Heart right ventricle (tissue), 16 donors: ENCODE measurements at regions not wholly inside any gene's neighbourhood (a gene's known extent, or its start where the extent isn't known, plus 50 kb on each side); places are given as distances from the start of the nearest gene placed in this dataset.

ENCODE experiments used
- ATAC-seq, 8 donors: fragments of 200-7000 bp; cut with Tn5 transposase; one replicate each; pipeline ENCODE4 v1.9.1; 2020; ENCODE audit warnings: mild to moderate bottlenecking in 8 of 8, moderate library complexity in 8 of 8, moderate number of reproducible peaks in 1 of 8
- DNase-seq, 2 donors: peaks; one replicate each; pipeline ENCODE4 v3.0.0-alpha.2; 2020
- H3K27ac ChIP-seq, 10 donors: fragments of 200-600 bp; sonication (generic) in 2 of 10; one replicate each; pipeline versions ENCODE4 v1.5.0 to v1.8.0; 2020 to 2022; ENCODE audit warnings: mild to moderate bottlenecking in 3 of 10
- H3K27me3 ChIP-seq, 7 donors: fragments of 200-600 bp; one replicate each; pipeline ENCODE4 v1.8.0; 2021 to 2022; ENCODE audit warnings: mild to moderate bottlenecking in 2 of 7
- H3K36me3 ChIP-seq, 9 donors: fragments of 200-600 bp; sonication (generic) in 1 of 9; one replicate each; pipeline versions ENCODE4 v1.5.0 to v1.8.0; 2020 to 2022; ENCODE audit warnings: mild to moderate bottlenecking in 2 of 9
- H3K4me1 ChIP-seq, 9 donors: fragments of 200-600 bp; sonication (generic) in 1 of 9; one replicate each; pipeline versions ENCODE4 v1.5.0 to v1.8.0; 2020 to 2022; ENCODE audit warnings: mild to moderate bottlenecking in 4 of 9
- H3K4me3 ChIP-seq, 10 donors: fragments of 200-600 bp; sonication (generic) in 2 of 10; one replicate each; pipeline versions ENCODE4 v1.5.0 to v1.8.0; 2020 to 2022; ENCODE audit warnings: mild to moderate bottlenecking in 7 of 10, moderate library complexity in 2 of 10
- H3K9me3 ChIP-seq, 11 donors: fragments of 200-600 bp in 10 of 11; sonication (generic) in 2 of 11; one replicate each; pipeline versions ENCODE4 v1.5.0 to v1.8.0; 2013 to 2022; ENCODE audit warnings: mild to moderate bottlenecking in 2 of 11, control low read depth in 1 of 11, moderate library complexity in 1 of 11
- WGBS, 2 donors: extraction: QIAGEN DNeasy Blood & Tissue Kit; methylation state at CpG; one replicate each; pipeline ENCODE4 v1.1.7; 2013; ENCODE audit warnings: inconsistent platforms in 1 of 2; 5-methylcytosine and 5-hydroxymethylcytosine counted together
- intact Hi-C, 10 donors: fragments of 100-400 bp; cut with DNase I; formaldehyde crosslinking; loops; one replicate each; pipeline versions ENCODE4 v1.11.1 to v1.14.2; 2022
- TF ChIP-seq, protein P1 (sequence below), 9 donors: fragments of 200-600 bp; sonication (generic) in 2 of 9; IDR thresholded peaks; one replicate each; pipeline versions ENCODE4 v1.5.0 to v1.8.0; 2021 to 2022; ENCODE audit warnings: antibody characterized with exemption in 9 of 9, mild to moderate bottlenecking in 5 of 9, moderate library complexity in 1 of 9
- donor health status: Arrhythmogenic right ventricular cardiomyopathy.
- donor health status: ischemic (EF 13 %, LVEDD 7.1; RV severe dilation, severe dysfunction).
- donor health status: healthy with polysubstance abuse.
- donor health status: DM: no; HTN: yes; CAD: no.
- donor health status: DM: no; HTN: no; CAD: no.
- donor health status: ischemic (EF 25% LVEDD 6.9; RV normal size, moderate dysfunction).
- donor health status: ischemic (EF 25% LVEDD 5.7; RV mildly dilated, moderate dysfunction).
- donor health status: healthy.
- donor health status: DM: yes; HTN: yes; CAD: no.
- donor health status: Ischemic cardiomyopathy.
- donor health status: ischemic (EF 35%, LVEDD 5.7; RV mildly dilated, moderate dysfunction).
- donor health status: nonischemic (EF 11% LVEDD 7.7; RV severe dilation, severe dysfunction).
- donor health status: DM: yes; HTN: yes; CAD: no.
- donor health status: PGD.
- donor health status: ischemic (EF 29% LVEDD 5.4; RV normal size, mild dysfunction).
- donor health status: nonischemic (EF 23%, LVEDD 6.1; RV moderate dilation, normal function).

DNA sequence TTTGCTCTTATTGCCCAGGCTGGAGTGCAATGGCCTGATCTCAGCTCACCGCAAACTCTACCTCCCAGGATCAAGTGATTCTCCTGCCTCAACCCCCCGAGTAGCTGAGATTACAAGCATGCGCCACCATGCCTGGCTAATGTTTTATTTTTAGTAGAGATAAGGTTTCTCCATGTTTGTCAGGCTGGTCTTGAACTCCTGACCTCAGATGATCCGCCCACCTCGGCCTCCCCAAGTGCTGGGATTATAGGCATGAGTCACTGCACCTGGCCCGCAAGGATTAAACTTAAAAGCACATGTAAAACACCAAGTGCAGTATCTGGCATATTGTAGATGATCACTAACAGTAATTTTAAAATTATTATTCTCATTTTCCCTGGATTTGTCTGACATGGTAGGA lies 72.9 kb downstream of the C1QL2 start:
- ATAC-seq (no peak), DNase-seq (no peak)
- intact Hi-C loops = no loop called here
- peaks cover 0 to 12% (median 0%) of the 10 kb centered on the region in 9 donors for H3K4me1 ChIP-seq
- 24 to 28% methylated on average over 6 of the region's 6 CpGs for WGBS, 2 donors
- H3K27me3 ChIP-seq = no peaks in the 10 kb centered on the region
- H3K9me3 ChIP-seq = peaks cover 0 to 7% (median 0%) of the 10 kb centered on the region in 11 donors
- TF ChIP-seq, protein P1, sequence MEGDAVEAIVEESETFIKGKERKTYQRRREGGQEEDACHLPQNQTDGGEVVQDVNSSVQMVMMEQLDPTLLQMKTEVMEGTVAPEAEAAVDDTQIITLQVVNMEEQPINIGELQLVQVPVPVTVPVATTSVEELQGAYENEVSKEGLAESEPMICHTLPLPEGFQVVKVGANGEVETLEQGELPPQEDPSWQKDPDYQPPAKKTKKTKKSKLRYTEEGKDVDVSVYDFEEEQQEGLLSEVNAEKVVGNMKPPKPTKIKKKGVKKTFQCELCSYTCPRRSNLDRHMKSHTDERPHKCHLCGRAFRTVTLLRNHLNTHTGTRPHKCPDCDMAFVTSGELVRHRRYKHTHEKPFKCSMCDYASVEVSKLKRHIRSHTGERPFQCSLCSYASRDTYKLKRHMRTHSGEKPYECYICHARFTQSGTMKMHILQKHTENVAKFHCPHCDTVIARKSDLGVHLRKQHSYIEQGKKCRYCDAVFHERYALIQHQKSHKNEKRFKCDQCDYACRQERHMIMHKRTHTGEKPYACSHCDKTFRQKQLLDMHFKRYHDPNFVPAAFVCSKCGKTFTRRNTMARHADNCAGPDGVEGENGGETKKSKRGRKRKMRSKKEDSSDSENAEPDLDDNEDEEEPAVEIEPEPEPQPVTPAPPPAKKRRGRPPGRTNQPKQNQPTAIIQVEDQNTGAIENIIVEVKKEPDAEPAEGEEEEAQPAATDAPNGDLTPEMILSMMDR (IDR thresholded peaks at IDR 0.05) = no peak
- H3K4me3 ChIP-seq = no peak overlapping the region
- no peaks in the 10 kb centered on the region for H3K36me3 ChIP-seq
- H3K27ac ChIP-seq = no peak overlapping the region

DNA sequence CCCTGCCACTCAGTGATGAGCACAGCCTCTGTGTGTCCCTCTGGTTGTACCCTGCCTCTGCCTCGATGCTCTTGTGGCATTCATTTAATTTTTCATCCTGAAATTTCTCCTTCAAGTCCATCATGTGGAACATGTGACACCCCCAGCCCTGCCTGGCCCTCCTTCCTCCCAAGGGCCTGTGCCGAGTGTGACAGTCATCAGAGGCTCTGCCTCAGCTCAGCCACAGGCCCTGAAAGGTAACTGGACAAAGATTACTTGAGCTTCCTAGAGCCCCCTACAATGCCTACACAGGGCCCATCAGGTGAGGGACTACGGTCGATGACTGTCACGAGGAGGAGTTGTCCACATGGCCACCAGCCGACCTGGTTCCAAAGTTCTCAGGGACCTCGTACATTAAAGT lies 75.1 kb downstream of the C1QL2 start:
- DNase-seq (no peak), ATAC-seq (no peak)
- TF ChIP-seq, protein P1 (IDR thresholded peaks at IDR 0.05) = no peak
- no peaks in the 10 kb centered on the region for H3K36me3 ChIP-seq
- intact Hi-C loops = no loop called here
- H3K4me3 ChIP-seq = no peak overlapping the region
- peaks cover 0 to 12% (median 0%) of the 10 kb centered on the region in 9 donors for H3K4me1 ChIP-seq
- H3K27me3 ChIP-seq = no peaks in the 10 kb centered on the region
- no peak overlapping the region for H3K27ac ChIP-seq
- 83% methylated on average over 7 of the region's 7 CpGs for WGBS, 2 donors
- H3K9me3 ChIP-seq = peaks cover 0 to 7% (median 0%) of the 10 kb centered on the region in 11 donors

DNA sequence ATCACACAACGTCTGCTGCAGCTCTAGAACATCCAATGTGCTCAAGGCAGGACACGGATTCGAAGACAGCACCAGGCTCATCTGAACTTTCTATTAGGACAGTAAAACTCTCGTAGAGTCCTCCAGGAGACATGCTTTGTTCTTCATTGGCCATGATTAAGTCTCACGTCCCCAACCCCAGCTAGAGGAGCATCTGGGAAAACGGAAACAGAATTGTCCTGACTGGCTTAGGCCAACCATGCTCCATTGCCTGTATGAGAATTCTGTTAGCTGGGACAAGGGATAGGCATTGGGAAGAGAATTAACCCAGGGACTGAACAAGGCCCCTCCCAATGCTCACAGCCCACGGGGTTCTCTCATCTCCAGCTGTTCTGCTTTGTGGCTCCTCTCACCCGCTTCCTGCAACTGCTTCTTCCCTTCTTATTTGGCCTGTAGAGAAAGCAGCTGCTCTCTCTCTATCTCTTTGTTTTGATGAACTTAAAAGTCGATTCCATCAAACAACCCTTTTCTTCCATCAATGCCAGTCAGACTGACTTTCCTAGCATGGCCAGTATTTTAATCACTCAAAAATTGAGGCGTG lies 75.6 kb downstream of the C1QL2 start:
- intact Hi-C loops = no loop called here
- H3K36me3 ChIP-seq = no peaks in the 10 kb centered on the region
- WGBS, 2 donors = 72 to 78% methylated on average over 10 of the region's 10 CpGs
- no peak overlapping the region for H3K27ac ChIP-seq
- peaks cover 0 to 7% (median 0%) of the 10 kb centered on the region in 11 donors for H3K9me3 ChIP-seq
- no peak overlapping the region for H3K4me3 ChIP-seq
- TF ChIP-seq, protein P1 (IDR thresholded peaks at IDR 0.05) = no peak
- ATAC-seq (no peak), DNase-seq (no peak)
- no peaks in the 10 kb centered on the region for H3K27me3 ChIP-seq
- H3K4me1 ChIP-seq = peaks cover 0 to 12% (median 0%) of the 10 kb centered on the region in 9 donors

DNA sequence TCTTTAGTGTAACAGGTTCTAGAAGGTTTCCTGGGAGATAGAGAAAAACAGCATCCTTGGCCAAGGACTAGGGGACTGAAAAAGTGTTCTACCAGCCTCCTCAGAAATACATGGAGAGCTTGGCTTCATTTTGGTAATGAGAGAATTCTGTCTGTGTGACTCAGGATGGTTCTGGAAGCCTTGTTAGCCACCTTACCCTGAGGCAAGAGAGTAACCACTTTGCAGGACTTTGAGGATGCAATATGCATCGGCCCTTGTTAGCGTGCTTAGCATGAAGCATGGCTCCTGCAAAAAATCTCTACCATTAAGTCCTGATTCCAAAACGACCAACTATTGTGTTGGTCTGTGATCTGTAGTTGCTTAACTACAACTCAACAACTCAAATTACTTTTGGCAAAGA lies 79.8 kb downstream of the C1QL2 start:
- Histone ChIP-seq H3K4me1 (no peaks in the 10 kb centered on the region), H3K4me3 (no peak overlapping the region), H3K9me3 (peaks cover 0 to 7% (median 0%) of the 10 kb centered on the region in 11 donors), H3K27ac (no peak overlapping the region), H3K27me3 (peaks cover 0 to 14% (median 0%) of the 10 kb centered on the region in 7 donors), H3K36me3 (no peaks in the 10 kb centered on the region)
- no peak for ATAC-seq
- intact Hi-C loops = no loop called here
- TF ChIP-seq, protein P1 (IDR thresholded peaks at IDR 0.05) = no peak
- DNase-seq = no peak
- WGBS, 2 donors = 77 to 85% methylated on average over 3 of the region's 3 CpGs
